ENCODE measurements at regions not wholly inside any gene's neighbourhood (a gene's known extent, or its start where the extent isn't known, plus 50 kb on each side); places are given as distances from the start of the nearest gene placed in this dataset.
"Not testable (repeated sequence)": the region's sequence is repeated elsewhere in the genome, so short reads cannot be mapped to it uniquely, and the experiment has no call there.

GRCh38 chr2:176795823-176796222 is 416.8 kb upstream of the HNRNPA3 start:
- H4K20me1 ChIP-seq (ENCODE audit: insufficient read depth), result no peaks in the 10 kb centered on the region
- TF ChIP-seq EZH2 (IDR thresholded peaks at IDR 0.05; ENCODE audit: low read depth), result no peak
- no peak for TF ChIP-seq CTCF (conservative IDR thresholded peaks at IDR 0.05)
- DNase-seq, result no peak
- CTCF ChIA-PET, result no interaction called here
- no peak overlapping the region for H2AFZ ChIP-seq
- H3K4me2 ChIP-seq, result no peak overlapping the region
- no peaks in the 10 kb centered on the region for H3K79me2 ChIP-seq (ENCODE audit: low read depth)
- H3K36me3 ChIP-seq (ENCODE audit: low read depth), result no peaks in the 10 kb centered on the region
- BruUV-seq (replicated peaks), result no TSS peak
- H3K4me3 ChIP-seq, result no peak overlapping the region
- no peaks in the 10 kb centered on the region for H3F3A ChIP-seq (ENCODE audit: insufficient read depth, low read depth)
- H3K9me3 ChIP-seq (ENCODE audit: insufficient read depth, low read depth), result no peaks in the 10 kb centered on the region
- H3K27me3 ChIP-seq (ENCODE audit: insufficient read depth, low read depth), result peaks cover 6% of the 10 kb centered on the region
- H3K4me1 ChIP-seq (replicated peaks; ENCODE audit: insufficient read depth), result no peaks in the 10 kb centered on the region
- H3K27ac ChIP-seq, result no peak overlapping the region
- POLR2A ChIA-PET (ENCODE audit: unreplicated experiment), result no interaction called here
- intact Hi-C loops (cut with micrococcal nuclease; ENCODE audit: unreplicated experiment), result no loop called here
- H3K9me2 ChIP-seq (ENCODE audit: insufficient read depth), result no peaks in the 10 kb centered on the region

- H3K79me2 ChIP-seq (ENCODE audit: low read depth); H3K27me3 ChIP-seq (ENCODE audit: insufficient read depth, low read depth); H2AFZ ChIP-seq; DNase-seq; BruUV-seq (replicated peaks); CTCF ChIA-PET; H3K4me1 ChIP-seq (replicated peaks; ENCODE audit: insufficient read depth); POLR2A ChIA-PET (ENCODE audit: unreplicated experiment); H3K27ac ChIP-seq; H3K9me3 ChIP-seq (ENCODE audit: insufficient read depth, low read depth); H3K9me2 ChIP-seq (ENCODE audit: insufficient read depth); H3K36me3 ChIP-seq (ENCODE audit: low read depth); intact Hi-C loops (cut with micrococcal nuclease; ENCODE audit: unreplicated experiment); H3F3A ChIP-seq (ENCODE audit: insufficient read depth, low read depth); H4K20me1 ChIP-seq (ENCODE audit: insufficient read depth): not testable (repeated sequence)
- Histone ChIP-seq H3K4me3 (peak overlapping the region; percentile 29; the same call in 1 of the 2 replicates), H3K4me2 (peak overlapping the region; percentile 43; the same call in 1 of the 2 replicates)
These were observed 415.9 kb upstream of the HNRNPA3 start for GRCh38 chr2:176796677-176797076.

GRCh38 chr2:176804392-176804791 is 408.2 kb upstream of the HNRNPA3 start:
- Histone ChIP-seq H3K79me2 (ENCODE audit: low read depth) (no peaks in the 10 kb centered on the region), H4K20me1 (ENCODE audit: insufficient read depth) (no peaks in the 10 kb centered on the region), H3K36me3 (ENCODE audit: low read depth) (no peaks in the 10 kb centered on the region), H3K4me3 (no peak overlapping the region), H2AFZ (no peak overlapping the region), H3F3A (ENCODE audit: insufficient read depth, low read depth) (no peaks in the 10 kb centered on the region), H3K9me2 (ENCODE audit: insufficient read depth) (no peaks in the 10 kb centered on the region), H3K27me3 (ENCODE audit: insufficient read depth, low read depth) (no peaks in the 10 kb centered on the region; the same call in 1 of the 2 replicates), H3K27ac (no peak overlapping the region), H3K9me3 (ENCODE audit: insufficient read depth, low read depth) (no peaks in the 10 kb centered on the region), H3K4me1 (replicated peaks; ENCODE audit: insufficient read depth) (no peaks in the 10 kb centered on the region), H3K4me2 (no peak overlapping the region)
- no peak for DNase-seq
- ChIA-PET POLR2A (ENCODE audit: unreplicated experiment) (no interaction called here), CTCF (no interaction called here)
- TF ChIP-seq EZH2 (IDR thresholded peaks at IDR 0.05; ENCODE audit: low read depth) (no peak), CTCF (conservative IDR thresholded peaks at IDR 0.05) (no peak)
- intact Hi-C loops (cut with micrococcal nuclease; ENCODE audit: unreplicated experiment), result no loop called here
- no TSS peak for BruUV-seq (replicated peaks)

GRCh38 chr2:176805345-176805744 is 407.2 kb upstream of the HNRNPA3 start:
- BruUV-seq (replicated peaks), result no TSS peak
- Histone ChIP-seq H3K9me3 (ENCODE audit: insufficient read depth, low read depth) (no peaks in the 10 kb centered on the region), H3K27me3 (ENCODE audit: insufficient read depth, low read depth) (no peaks in the 10 kb centered on the region; the same call in 1 of the 2 replicates), H3K4me1 (replicated peaks; ENCODE audit: insufficient read depth) (no peaks in the 10 kb centered on the region), H4K20me1 (ENCODE audit: insufficient read depth) (no peaks in the 10 kb centered on the region), H2AFZ (no peak overlapping the region), H3K27ac (no peak overlapping the region), H3K79me2 (ENCODE audit: low read depth) (no peaks in the 10 kb centered on the region), H3K36me3 (ENCODE audit: low read depth) (no peaks in the 10 kb centered on the region), H3K4me2 (no peak overlapping the region), H3K4me3 (no peak overlapping the region), H3F3A (ENCODE audit: insufficient read depth, low read depth) (no peaks in the 10 kb centered on the region), H3K9me2 (ENCODE audit: insufficient read depth) (no peaks in the 10 kb centered on the region)
- ChIA-PET POLR2A (ENCODE audit: unreplicated experiment) (no interaction called here), CTCF (no interaction called here)
- intact Hi-C loops (cut with micrococcal nuclease; ENCODE audit: unreplicated experiment), result no loop called here
- no peak for DNase-seq
- TF ChIP-seq EZH2 (IDR thresholded peaks at IDR 0.05; ENCODE audit: low read depth), result no peak
- no peak for TF ChIP-seq CTCF (conservative IDR thresholded peaks at IDR 0.05)

All from PC-9 (cell line).